ENCODE measurements at regions not wholly inside any gene's neighbourhood (a gene's known extent, or its start where the extent isn't known, plus 50 kb on each side); places are given as distances from the start of the nearest gene placed in this dataset.

- TF ChIP-seq EZH2 (IDR thresholded peaks at IDR 0.05) (no peak), POLR2AphosphoS5 (IDR thresholded peaks at IDR 0.05; ENCODE audit: borderline replicate concordance, low read depth, low read length) (no peak)
Observed at GRCh38 chr3:190780524-190780923, 82.0 kb downstream of the GMNC start.
